GM21825 (cell line): ENCODE measurements at regions not wholly inside any gene's neighbourhood (a gene's known extent, or its start where the extent isn't known, plus 50 kb on each side); places are given as distances from the start of the nearest gene placed in this dataset.

ENCODE experiments used
- ATAC-seq: cut with Tn5 transposase; IDR thresholded peaks from one replicate; pipeline ENCODE4 v1.9.1; 2021; ENCODE audit warnings: mild to moderate bottlenecking, moderate library complexity; ENCODE audit not compliant: unreplicated experiment

DNA sequence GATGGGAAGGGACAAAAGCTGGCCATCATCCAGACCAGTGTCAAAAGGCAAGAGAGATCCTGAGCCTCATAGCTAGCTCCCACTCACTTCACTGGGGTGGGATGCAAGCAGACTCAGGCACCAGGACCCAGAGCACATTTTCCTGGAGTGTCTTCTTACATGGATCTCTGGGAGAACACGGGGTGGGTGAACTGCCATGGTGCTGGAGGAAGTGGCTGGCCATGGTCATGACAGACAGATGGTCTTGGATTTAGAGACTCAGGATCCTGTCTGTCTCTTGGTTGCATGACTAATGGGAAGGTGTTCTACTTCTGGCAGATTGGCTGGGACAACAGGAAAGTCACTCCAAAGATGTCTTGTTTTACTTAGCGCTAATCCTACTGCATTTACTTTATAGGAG lies 311.5 kb downstream of the ATP23 start:
- no peak for ATAC-seq

DNA sequence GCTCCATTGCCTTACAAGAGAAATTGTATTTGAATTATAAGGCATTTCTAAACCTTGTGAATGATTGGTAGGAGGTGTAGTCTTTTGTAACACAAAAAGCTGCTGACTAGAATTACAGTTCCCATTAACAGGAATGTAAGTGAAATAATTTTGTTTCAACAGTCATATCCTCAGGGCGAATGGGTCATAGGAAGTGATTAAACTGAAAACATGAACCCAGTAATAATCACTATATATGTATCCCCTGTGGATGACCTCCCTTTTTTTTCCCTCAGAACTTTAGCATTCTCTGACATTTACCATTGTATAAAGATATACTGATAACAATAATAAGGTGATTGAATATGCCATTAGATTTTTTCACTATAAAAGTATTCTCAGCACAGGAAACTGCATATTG lies 312.3 kb downstream of the ATP23 start:
- no peak for ATAC-seq

DNA sequence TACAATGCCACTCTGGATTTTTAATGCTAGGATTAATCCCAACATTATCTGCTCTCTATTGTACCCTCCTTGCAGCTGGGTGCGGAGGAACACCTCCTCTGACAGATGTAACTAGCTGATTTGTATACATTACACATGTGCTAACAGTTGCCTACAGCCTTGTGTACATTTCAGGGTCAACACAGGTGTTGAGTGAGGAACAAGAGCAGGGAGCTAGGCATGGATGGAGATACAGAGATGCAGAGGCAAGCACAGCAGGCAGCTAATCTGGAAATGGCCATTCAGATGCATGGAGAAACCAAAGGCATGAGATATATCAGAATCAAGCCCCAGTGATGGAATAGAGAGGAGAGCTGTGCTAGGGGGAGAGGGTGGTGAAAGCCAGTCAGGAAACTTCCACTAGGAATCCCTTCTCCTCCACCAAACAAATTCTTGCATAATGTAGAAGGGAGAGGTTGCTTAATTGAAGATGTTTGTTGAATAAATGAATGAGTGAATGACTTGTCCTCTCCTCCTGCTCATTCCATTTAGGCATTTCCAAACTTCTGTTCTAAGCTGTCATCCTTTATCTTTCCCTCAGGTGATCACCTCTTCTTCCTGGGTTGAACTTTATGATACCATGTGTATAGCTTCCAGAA lies 313.2 kb downstream of the ATP23 start:
- ATAC-seq = no peak

DNA sequence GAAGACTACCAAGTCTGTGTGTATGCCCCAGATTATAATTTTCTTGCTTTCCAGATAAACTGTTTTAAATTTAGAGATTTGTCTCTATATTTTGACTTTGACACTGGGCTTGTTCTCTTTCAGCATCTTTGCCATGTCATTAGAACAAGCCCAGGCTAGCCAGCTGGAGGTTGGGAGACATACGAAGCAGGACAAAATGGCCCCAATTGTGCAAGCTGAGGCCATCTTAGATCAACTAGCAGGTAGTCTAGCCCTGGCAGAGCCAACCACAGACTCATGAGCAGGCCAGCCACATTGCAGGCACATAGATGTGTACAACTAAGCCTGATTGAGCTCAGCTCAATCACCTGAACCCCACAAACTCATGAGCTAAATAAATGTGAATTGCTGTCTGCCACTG lies 321.4 kb downstream of the ATP23 start:
- ATAC-seq = no peak

DNA sequence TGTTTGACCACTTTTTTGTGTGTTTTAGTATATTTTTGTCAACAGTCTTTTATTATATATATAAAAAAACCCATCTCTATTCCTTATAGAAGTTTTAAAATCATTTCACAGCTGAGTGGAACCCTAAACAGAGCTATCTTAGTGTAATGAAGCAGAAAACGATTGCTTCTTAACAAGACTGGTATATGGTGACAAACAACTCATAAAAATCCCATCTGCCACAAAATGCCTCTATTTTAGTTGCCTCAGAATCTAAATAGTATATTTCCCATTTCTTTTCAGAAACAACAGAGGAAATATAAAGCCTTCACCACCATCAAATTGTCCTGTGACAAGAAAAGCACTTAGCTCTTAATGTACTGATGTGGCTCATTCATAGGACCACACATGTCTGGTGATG lies 322.4 kb downstream of the ATP23 start:
- no peak for ATAC-seq

DNA sequence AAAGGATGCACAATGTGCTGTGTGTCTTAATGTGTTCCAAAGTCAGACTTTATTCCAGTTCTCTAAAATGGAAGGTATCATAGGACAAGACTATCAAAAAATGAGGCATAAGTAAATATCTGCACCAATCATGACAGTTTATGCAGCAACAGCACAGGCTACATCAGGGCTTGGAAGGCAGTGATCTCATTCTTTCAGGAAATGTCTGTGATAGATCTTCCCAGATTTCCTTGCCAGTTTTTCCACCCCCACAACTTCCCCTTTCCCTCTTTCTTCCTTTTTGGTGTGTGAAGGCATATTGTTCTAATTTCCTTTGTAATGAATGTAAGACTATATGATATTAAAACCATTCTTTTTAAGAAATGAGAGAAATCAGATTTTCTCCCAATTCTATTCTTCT lies 326.7 kb downstream of the ATP23 start:
- no peak for ATAC-seq

DNA sequence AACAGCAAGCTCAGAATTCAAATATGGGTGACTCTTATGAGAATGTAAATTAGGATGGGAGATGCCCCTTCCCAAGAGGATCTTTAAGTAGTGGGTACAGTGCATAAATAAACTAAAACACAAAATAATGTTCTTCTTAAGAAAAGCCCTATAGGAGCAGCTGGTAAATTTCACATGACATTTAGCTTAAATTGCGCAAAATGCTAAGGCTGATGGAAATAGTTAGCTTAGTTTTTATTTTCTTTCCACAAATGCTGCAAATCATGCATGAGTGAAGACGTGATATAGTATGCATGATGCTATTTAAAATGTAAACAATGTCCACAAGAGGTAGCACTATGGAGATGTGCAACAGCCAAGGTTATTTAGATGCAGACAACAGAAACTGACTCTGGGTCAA lies 328.1 kb downstream of the ATP23 start:
- no peak for ATAC-seq

DNA sequence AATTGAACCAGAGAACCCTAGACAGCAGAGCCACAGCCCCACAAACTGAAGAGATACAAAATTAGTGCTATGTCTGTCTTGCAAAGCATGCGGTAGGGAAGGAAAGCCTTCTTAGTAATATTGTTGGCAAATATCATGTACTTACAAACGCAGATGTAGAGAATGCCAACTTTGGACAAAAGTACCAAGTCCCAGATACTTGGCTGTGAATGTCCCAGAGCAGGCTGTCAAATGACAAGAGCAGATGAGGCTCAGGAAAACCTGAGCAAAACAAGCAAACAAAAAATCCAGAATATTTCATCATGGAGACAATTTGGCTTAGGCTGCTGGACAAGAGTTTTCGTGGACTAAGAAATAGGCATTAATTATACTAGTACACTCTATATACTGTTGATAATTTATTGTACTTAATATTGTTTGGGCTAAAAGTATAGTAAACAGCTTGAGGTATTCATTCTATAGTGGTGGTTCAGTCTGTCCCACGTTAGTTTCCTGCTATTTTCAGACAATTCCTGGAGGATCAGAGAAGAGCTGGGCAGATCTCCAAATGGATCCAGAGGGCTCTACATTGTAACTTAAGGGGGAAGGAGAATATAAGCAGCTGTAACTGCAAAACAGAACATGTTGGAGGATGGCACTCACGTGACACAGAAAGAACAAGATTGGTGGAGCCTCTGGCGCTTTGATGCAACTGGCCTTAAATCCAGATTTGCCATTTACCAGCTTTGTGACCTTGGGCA lies 329.8 kb downstream of the ATP23 start:
- ATAC-seq = no peak

DNA sequence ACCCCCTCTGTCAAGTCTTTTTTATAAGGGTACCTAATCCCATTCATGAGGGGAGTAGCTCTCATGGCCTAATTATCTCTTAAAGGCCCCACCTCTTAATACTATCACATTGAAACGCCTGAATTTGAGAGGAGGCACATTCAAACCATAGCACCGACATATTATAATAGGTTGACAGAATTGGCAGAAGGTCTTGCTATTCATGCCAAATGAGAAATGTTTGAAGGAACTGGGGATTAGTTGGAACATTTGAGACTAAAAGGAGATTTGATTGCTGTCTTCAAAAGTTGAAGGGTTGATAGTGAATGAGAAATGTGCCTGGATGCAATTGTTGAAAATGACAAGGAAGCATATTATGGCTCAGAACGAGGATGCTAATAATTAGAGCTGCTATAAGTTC lies 331.1 kb downstream of the ATP23 start:
- ATAC-seq = no peak

DNA sequence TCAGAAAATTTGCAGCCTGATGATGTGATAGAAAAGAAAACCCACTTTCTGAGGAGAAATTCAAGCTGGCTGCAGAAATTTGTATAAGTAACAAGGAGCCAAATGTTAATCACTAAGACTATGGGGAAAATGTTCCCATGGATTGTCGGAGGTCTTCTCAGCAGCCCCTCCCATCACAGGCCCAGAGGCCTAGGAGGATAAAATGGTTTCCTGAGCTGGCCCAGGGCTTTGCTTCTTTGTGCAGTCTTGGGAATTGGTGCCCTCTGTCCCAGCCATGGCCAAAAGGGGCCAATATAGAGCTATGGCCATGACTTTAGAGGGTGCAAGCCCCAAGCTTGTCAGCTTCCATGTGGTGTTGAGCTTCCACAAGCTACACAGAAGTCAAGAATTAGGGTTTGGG lies 335.9 kb downstream of the ATP23 start:
- ATAC-seq = no peak

DNA sequence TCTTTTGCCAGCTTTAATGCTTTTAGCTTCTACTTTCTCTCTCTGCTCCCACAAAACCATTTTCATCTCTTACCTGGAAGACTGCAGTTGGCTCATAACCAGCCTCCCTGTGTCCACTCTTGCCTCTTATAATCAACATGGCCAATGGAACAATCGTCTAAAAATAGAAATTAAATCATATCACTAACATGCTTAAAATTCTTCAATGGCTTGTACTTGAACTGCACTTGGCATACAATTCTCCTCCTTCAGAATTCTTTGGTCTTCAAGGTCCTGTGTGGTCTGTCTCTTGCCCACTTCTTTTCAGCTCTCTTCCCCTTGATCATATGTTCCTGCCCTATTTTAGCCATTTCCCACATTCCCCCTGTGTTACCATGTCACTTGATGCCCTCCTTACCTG lies 342.2 kb downstream of the ATP23 start:
- no peak for ATAC-seq

DNA sequence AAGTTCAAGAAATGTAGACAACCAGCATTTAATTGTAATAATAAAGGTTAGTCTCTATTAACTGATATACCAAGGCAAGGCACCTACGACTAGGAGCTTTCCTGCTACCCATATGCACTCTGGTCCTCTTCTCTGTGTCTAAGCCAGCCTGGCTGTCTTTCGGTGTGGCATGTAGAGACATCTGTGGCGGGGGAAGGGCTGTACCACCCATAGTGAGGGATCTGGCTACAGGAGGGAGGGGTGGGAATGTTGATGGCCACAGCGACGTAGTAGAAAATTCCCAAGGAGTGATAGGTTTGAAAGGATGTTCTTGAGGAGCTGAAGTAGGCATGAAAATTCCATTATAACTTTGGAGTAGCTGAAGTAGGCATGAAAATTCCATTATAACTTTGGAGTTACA lies 344.2 kb downstream of the ATP23 start:
- no peak for ATAC-seq

DNA sequence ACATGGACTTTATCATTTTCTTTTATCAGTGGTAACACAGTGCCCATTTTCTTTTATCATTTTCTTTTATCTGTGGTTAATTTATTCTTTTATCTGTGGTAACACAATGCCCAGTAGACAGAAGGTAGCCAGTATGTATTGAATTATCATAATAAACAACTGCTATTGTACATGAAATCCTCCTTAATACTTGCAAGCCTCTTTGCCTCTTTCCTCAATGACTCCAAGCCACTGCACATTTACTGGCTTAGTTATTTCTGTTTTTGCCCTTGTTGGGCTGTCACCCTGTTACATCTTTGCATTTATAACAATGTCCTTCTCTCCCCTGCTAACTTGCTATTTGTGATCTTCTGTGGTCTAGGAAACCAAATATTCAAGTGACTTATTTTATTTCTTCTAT lies 345.0 kb downstream of the ATP23 start:
- ATAC-seq = no peak

DNA sequence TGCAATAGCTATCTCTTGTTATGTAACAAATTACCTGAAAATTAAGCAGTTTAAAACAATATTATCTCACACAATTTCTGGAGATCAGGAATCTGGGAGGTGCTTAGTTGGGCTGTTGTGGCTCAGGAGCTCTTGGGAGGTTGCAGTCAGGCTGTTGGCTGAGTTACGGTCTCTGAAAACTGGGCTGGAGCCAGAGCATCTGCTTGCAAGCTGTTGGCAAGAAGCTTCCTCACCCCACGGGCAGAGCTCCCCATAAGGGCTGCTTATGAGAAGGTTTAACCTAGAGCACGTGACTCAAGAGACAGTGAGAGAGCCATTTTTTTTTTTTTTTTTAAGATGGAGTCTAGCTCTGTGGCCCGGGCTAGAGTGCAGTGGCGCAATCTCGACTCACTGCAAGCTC lies 346.8 kb downstream of the ATP23 start:
- no peak for ATAC-seq

DNA sequence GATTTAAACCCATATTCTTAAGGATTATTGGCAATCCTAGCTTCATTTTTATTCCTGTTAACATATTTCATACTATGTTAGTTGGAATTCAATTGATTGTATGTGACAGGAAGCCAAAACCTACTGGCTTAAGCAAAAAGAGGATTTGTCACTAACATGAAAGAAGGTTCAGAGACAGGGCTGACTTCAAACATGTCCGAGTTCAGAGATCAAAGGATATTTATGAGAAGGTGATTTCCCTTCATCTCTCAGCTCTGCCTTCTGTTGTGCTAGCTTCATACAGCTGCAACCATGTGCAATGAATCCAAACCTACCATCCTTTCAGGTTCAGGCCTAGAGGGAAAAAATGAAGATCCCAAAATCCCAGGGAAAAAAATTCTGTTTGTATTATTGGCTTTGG lies 349.7 kb downstream of the ATP23 start:
- ATAC-seq = no peak

DNA sequence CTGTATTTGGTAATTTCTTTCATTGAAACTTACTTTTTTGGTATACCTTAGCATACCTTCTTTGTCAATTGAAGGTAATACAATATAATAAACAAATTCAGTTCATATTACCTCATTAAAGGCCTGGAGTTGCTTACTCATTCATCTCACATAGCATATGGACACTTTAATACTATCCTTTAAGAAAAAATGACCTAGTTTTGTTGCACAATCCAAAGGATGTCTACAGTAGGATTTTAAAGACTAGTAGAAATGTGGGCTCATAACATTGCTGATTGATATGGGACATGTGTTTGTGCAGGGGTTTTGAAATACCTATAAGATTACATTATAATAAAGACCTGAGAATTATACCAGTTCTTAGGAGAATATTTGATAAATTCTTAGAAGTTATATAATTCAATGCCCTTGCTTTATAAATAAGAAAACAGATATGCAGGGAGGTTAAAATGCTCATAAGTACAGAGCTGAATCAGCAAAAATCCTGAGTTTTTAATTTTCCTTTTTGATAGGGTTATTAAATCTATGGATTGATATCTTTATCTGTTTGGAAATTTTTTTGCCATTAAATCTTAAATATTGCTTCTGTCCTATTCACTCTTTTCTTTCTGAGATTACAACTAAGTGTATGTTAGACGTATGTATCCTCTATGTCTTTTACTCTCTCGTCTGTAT lies 352.1 kb downstream of the ATP23 start:
- no peak for ATAC-seq

DNA sequence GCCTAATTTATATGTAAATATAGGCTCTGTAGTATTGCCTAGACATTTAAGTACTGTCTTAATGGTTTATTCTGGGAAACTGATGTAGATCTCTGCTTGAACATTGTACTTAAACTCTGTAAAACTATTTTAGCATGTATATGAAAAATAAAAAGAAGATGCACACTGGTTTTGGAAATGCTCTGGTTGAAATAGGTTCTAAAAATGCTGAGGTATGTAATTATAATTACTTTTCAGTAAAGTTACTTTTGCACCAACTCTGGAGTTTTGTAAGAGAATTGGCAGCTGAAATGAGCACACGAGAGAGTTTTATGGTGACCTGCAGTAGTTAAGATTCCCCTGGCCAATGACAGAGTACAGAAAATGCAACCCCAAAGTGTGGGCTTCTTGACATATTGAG lies 353.9 kb downstream of the ATP23 start:
- ATAC-seq = no peak

DNA sequence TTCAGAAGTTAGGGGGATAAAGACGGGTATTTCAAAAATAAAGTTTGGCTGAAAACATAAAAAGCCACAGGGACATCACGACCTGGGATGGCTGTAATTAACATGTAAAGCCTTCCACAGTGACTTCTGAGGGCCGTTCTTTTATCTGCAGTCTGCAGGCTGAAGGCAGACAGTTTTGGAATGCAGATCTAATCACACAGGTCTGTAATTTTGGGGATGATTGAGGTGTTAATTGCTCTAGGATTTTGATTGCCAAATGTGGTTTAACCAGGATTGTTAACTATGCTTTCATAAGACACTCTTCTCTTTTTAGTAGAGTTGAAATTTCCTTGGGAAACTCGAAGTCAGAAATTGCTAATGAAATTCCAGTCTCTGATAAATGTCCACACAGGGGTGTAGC lies 355.5 kb downstream of the ATP23 start:
- no peak for ATAC-seq

DNA sequence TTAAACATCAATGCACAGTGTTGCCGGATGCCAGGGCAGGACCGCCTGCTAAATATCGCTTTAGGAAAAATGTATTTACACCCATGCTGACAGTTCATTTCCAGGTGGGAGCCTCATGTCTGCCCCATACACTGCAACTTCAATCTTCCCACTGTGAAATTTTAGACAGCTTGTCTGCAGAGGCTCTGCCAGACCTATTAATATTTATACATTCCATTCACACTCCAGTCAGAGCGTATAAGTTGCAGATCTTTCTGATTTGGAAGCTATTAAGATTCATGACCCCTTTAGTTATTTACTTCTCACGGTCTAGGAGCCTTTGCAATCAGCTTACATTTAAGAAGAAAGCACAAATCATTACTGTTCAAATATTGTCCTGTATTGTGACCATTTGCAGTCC lies 357.4 kb downstream of the ATP23 start:
- ATAC-seq = no peak

DNA sequence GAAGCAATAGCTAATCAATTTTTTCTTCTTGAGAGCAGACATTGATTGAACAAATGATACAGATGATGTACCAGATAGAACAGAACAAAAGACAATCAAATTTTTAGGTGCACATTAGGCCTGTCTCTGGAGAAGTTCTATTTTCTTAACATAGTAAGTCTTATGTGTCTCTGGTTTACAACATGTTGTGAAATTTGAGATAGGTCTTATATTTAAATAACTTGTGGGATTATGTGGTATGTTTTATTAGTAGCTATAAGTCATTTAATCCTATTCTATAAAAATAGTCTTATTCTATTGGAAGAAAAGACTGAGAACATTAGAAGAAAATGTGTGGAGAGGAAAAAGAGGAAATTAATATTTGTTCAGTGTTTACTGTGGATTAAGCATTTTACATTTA lies 358.0 kb downstream of the ATP23 start:
- ATAC-seq = no peak

DNA sequence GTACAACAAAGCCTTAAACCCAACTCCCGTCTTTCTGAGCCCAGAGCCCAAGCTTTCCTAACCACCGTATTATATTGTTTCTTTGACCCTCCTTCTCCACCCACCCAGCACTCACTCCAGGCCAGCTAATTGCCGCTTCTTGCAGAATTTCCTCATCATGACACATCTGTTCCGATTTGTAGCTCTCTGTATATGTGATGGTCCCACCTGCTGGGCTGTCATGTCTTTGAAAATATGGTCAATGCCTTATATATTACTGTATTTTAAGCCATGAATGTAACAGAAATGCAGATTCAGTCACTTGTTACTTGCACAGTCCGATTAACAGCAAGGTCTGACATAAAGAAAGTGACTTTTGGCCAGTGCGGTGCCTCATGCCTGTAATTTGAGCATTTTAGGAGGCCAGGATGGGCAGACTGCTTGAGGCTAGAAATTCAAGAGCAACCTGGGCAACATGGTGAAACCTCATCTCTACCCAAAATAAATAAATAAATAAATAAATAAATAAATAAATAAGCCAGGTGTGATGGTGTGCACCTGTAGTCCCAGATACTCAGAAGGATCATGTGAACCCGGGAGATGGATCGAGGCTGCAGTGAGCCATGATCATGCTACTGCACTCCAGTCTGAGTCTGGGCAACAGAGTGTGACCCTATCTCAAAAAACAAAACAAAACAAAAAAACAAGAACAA lies 359.8 kb downstream of the ATP23 start:
- ATAC-seq = no peak

DNA sequence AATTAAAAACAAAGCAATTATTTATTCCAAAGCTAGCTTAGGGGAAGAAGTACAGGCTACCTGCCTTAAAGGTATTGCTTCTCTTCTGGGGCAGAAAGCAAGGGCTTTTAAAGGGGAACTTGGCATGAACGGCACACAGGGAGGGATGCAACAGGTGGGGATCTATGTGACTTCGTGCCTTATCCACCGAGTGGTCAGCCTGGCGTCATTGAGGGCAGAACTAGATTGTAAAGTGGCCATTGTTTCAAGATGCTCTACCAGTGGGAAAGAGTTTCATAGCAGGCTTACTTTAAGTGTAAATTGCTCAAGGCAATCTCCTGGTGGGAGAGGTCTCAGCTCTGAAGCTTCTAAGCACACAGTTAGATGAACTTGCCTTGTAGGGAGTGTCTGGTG lies 360.4 kb downstream of the ATP23 start:
- no peak for ATAC-seq
